Motor neuron (in vitro differentiated cells): ENCODE measurements at regions not wholly inside any gene's neighbourhood (a gene's known extent, or its start where the extent isn't known, plus 50 kb on each side); places are given as distances from the start of the nearest gene placed in this dataset.
A peak's percentile ranks its signal among the peaks of the same experiment; 100 is the strongest.

ENCODE experiments used
- ATAC-seq, 8 experiments: fragments of 200-7000 bp; cut with Tn5 transposase; replicated peaks in 6 of 8; 2 replicates each; pipeline ENCODE4 v1.8.0; 2021; ENCODE audit warnings: mild to moderate bottlenecking in 8 of 8, moderate library complexity in 8 of 8
- H3K27ac ChIP-seq, 2 donors: fragments of 250-450 bp; sonication (Bioruptor Pico); 2 replicates each; pipeline ENCODE4 v1.9.0; 2021; ENCODE audit warnings: antibody characterized with exemption in 2 of 2, mild to moderate bottlenecking in 2 of 2, moderate library complexity in 1 of 2
- H3K4me1 ChIP-seq, 2 donors: fragments of 250-450 bp; sonication (Bioruptor Pico); replicated peaks in 1 of 2; 2 replicates each; pipeline ENCODE4 v1.6.1; 2021; ENCODE audit warnings: antibody characterized with exemption in 2 of 2, mild to moderate bottlenecking in 2 of 2, moderate library complexity in 1 of 2
- H3K4me3 ChIP-seq, 5 donors: fragments of 250-450 bp; sonication (Bioruptor Pico); 2 replicates each; pipeline ENCODE4 v1.9.0; 2021; ENCODE audit warnings: antibody characterized with exemption in 5 of 5, mild to moderate bottlenecking in 5 of 5, moderate library complexity in 4 of 5
- WGBS, 10 experiments: fragments of 450-650 bp; shearing (Covaris generic); methylation state at CpG; one replicate each; pipeline ENCODE4 v1.0.0; 2022; 5-methylcytosine and 5-hydroxymethylcytosine counted together
- in situ Hi-C, 9 experiments: fragments of 400-800 bp; cut with MboI; loops; one replicate each; pipeline ENCODE4 v1.15.0; 2021; ENCODE audit warnings: low sequenced_read_pairs in 9 of 9, low pct_unique_long_range_greater_than_20kb in 2 of 9; ENCODE audit not compliant: unreplicated experiment in 9 of 9

DNA sequence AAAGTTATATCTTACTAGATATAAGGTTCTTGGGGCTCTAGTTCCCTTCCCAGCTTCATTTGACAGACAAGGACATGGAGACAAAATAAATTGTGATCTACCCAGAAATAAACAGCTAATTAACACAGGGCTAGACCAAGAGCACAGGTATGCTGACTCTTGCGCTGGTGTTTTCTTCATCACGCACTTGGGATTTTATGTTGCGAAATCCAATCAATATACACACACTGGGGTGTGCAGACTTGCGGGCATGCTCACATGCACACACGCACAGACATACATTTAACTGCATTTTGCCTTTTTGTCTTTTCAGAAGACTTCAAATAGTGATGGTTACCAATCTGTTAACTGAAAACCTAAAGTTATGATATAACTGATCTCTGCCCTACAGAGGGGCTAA is 91.2 kb downstream of the LRATD1 start:
- Histone ChIP-seq H3K4me3 (no peak overlapping the region), H3K4me1 (no peaks in the 10 kb centered on the region), H3K27ac (no peak overlapping the region)
- in situ Hi-C loops, result no loop called here
- ATAC-seq, result no peak
- WGBS, 10 experiments, result 0 to 94% (median 71%) methylated on average over 1 to 5 of the region's 5 CpGs; no CpG with 5 or more reads in 2 of the 10 experiments

DNA sequence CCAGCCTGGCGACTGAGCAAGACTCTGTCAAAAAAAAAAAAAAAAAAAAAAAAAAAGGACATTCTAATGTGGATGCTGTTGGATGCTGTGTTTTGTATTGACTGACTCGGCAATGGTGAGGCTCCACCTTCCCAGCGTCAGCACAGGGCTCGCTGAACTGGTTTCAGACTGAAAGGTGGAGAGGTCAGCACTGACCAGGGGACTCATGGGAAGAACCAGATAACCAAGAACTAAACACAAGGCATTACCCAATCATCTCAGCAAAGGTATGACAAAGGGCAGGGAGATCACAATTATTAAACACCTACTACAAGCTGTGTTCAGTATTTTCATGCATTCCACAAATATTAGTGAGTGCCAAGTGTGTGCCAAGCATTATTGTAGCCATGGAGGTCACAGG is 103.2 kb downstream of the LRATD1 start:
- WGBS, 10 experiments, result 0 to 100% (median 71%) methylated on average over 1 to 3 of the region's 4 CpGs; no CpG with 5 or more reads in 1 of the 10 experiments
- Histone ChIP-seq H3K4me1 (no peaks in the 10 kb centered on the region), H3K27ac (no peak overlapping the region), H3K4me3 (no peak overlapping the region)
- ATAC-seq, result no peak
- in situ Hi-C loops, result no loop called here

DNA sequence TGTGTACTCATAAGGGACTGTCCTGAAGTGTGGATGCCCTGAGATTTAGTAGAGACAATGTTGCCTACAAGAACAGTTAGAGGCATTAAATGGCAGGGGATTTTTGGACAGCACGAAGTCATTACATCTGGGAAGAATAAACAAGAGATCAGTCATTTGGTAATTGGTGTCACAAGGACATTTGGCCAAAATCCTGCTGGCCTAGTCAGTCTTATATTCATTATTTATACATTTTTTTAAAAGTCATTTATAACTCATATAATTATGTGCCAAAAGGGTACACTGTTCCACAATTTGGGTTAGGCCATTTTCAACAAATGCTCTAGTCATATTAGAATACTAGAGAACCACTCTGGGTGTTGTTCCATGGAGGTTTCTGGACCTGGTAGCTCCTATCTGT is 104.7 kb downstream of the LRATD1 start:
- Histone ChIP-seq H3K4me1 (no peaks in the 10 kb centered on the region), H3K4me3 (no peak overlapping the region), H3K27ac (no peak overlapping the region)
- no peak for ATAC-seq
- in situ Hi-C loops, result no loop called here
- WGBS, 10 experiments, result 0 to 80% (median 8%) methylated on average over 1 of the region's 1 CpG; no CpG with 5 or more reads in 6 of the 10 experiments

DNA sequence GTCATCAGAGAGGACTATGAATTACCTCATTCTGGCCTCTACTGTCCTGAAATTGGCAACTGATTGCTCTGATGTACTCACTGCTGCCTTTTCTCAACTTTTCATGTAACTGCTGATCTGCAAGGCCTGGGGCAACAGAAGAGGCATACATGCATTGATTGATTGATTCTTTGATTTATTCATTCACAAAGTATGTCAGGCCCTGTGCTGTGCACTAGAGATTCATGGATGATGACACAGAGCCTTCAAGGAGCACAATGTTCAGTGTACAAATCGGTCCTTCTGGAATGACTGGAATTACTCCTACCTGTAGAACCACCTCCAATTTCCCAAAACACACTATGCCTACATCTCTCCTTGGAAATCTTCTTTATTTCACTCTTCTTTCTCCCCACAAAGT is 111.3 kb downstream of the LRATD1 start:
- in situ Hi-C loops, result no loop called here
- Histone ChIP-seq H3K27ac (no peak overlapping the region), H3K4me1 (no peaks in the 10 kb centered on the region), H3K4me3 (no peak overlapping the region)
- WGBS, 10 experiments, result 14 to 100% (median 74%) methylated on average over 1 of the region's 1 CpG; no CpG with 5 or more reads in 4 of the 10 experiments
- ATAC-seq, result peak in 1 of 8 experiments; percentile 50

DNA sequence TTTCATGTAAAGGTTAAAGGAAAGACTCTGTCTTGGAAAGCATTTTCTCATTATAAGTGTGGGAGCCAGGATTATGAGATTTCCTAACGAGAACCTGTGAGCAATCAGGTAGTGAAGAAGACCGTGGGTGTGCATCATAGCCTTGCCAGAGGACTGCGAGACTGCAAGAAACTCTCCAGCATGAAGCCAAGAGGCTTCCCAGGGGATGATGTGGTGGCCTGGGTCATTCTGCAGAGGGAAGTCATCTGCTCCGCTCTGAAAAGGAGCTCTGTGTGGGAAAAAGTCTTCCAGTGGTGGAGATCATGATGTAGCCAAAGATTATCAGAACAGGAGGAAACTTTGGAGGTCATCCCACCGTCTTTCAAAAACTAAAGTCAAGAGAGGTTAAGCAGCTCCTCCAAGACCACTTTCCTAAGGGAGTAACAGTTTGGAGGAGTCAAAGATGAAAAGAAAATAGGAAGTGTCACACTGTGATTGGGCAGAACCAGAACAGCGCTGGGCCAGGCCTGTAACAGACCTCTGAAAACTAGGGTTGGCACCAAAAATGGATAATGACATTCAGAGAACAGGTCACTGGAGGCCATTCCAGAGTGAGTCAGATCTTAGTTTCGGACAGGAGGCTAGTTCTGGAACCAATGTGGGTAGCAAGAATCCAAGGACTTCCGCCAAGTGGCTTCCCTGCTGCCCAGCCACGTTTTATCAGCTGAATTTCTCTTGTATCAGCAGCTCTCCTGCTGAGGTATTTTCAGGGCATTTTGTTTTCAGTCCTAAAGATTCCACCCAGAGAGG is 113.0 kb downstream of the LRATD1 start:
- H3K4me1 ChIP-seq, result peaks cover 0 to 6% of the 10 kb centered on the region in 2 donors
- no peak overlapping the region for H3K27ac ChIP-seq
- no peak for ATAC-seq
- no peak overlapping the region for H3K4me3 ChIP-seq
- in situ Hi-C loops, result no loop called here
- WGBS, 10 experiments, result 0 to 100% (median 87%) methylated on average over 1 to 9 of the region's 9 CpGs

DNA sequence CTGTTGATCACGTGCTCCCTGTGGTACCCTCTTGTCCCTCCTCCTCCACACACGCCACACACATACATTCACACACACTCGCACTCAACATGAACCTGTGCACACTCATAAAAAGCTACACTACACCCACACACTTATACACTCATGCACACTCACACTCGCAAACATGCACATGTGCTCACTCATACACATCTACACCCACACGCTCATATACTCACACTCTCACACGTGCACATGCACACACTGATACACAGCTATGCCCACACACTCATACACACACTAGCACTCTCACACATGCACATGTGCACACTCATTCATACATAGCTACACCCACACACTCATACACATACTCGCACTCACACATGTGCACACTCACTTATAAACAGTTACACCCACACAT is 113.6 kb downstream of the LRATD1 start:
- H3K27ac ChIP-seq, result no peak overlapping the region
- ATAC-seq, result no peak
- in situ Hi-C loops, result no loop called here
- peaks cover 0 to 6% of the 10 kb centered on the region in 2 donors for H3K4me1 ChIP-seq
- WGBS, 10 experiments, result 67 to 98% (median 91%) methylated on average over 1 to 7 of the region's 7 CpGs; no CpG with 5 or more reads in 2 of the 10 experiments
- H3K4me3 ChIP-seq, result no peak overlapping the region

DNA sequence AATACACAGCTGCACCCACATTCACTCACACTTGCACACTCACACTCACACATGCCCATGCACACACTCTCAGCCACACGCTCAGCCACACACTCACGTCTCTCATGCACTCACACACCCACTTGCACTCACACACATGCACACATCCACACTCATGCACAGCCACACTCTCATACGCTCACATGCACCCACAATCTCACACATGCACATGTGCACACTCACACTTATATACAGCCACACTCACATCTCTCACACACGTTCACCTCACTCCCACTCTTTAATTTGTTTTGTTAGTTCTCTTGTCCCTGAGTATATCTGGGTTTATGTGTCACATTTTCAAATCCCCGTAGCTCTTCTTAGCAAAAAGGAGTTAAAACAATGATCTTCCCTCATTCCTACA is 114.9 kb downstream of the LRATD1 start:
- H3K4me1 ChIP-seq, result peaks cover 0 to 6% of the 10 kb centered on the region in 2 donors
- in situ Hi-C loops, result no loop called here
- no peak overlapping the region for H3K4me3 ChIP-seq
- 40 to 98% (median 77%) methylated on average over 1 to 5 of the region's 5 CpGs; no CpG with 5 or more reads in 2 of the 10 experiments for WGBS, 10 experiments
- no peak overlapping the region for H3K27ac ChIP-seq
- ATAC-seq, result no peak

DNA sequence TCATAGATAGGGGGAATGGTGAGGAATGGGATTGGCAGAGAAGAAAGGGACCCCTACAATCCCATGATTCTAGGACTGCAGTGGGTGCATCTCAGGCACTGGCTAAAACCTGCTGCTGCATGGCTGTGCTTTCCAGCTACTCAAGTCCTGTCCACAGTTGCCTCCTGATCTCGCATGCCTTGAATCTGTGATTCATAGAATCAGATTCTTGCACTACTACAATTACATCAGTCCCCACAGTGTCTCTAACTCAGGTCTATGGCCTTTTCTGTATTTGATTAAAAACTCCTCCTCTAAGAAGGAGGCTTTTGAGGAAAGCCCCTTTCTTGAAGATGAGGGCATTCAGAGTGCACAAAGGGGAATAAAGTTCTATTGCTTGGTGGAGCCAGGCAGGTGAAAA is 117.4 kb downstream of the LRATD1 start:
- 20 to 80% methylated on average over 1 of the region's 1 CpG; no CpG with 5 or more reads in 8 of the 10 experiments for WGBS, 10 experiments

DNA sequence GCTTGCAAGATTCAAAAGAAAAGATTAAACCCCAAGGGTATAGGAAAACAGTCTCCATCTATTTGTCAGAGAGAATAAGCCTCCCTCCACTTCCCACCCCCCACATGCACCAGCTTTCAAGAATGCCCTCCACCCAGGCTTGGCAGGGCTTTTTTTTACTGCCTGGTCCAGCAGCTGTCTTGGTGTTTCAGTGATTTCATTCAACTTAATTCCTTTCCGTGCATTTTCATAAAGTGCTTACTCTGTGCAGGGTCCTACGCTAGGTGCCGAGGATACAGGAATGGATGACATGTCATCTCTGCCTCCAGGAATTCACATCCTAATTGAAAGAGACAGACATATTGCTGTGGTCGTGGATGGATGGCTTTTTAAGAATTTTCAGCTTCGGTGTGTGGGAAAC is 117.9 kb downstream of the LRATD1 start:
- 4 to 100% (median 79%) methylated on average over 1 to 3 of the region's 5 CpGs; no CpG with 5 or more reads in 4 of the 10 experiments for WGBS, 10 experiments
- H3K27ac ChIP-seq, result no peak overlapping the region
- peak in 2 of 8 experiments; percentile 36 to 47 for ATAC-seq

More for the DNA sequence above, 117.4 kb downstream of the LRATD1 start:
- ATAC-seq, result peak in 1 of 8 experiments; percentile 21
- Histone ChIP-seq H3K4me3 (no peak overlapping the region), H3K4me1 (peaks cover 2 to 6% of the 10 kb centered on the region in 2 donors), H3K27ac (no peak overlapping the region)
- in situ Hi-C loops, result no loop called here

DNA sequence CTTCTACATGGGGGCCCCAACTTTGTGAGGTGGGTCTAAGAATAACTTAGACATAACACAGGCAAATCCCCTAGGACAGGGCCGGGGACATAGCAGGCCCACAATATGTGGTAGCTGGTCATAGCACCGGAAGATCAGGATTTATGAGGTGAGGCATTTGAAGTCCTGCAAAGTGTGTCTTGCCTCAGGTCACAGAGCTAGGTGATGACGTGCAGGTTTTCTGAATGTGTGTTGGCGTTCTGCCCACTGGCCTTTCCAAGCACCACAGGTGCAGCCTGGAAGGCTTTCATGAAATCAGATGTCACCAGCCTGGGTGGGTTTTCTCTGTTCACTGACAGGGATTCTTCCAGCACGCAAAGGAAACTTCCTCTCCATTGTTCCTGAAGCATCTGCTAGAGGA is 119.1 kb downstream of the LRATD1 start:
- ATAC-seq, result no peak
- no peak overlapping the region for H3K4me3 ChIP-seq
- WGBS, 10 experiments, result 40 to 95% (median 82%) methylated on average over 1 to 4 of the region's 5 CpGs; no CpG with 5 or more reads in 6 of the 10 experiments
- in situ Hi-C loops, result no loop called here
- no peak overlapping the region for H3K27ac ChIP-seq
- H3K4me1 ChIP-seq, result peaks cover 2 to 6% of the 10 kb centered on the region in 2 donors

More for the DNA sequence above, 117.9 kb downstream of the LRATD1 start:
- in situ Hi-C loops, result no loop called here
- no peak overlapping the region for H3K4me3 ChIP-seq
- H3K4me1 ChIP-seq, result peaks cover 2 to 6% of the 10 kb centered on the region in 2 donors

DNA sequence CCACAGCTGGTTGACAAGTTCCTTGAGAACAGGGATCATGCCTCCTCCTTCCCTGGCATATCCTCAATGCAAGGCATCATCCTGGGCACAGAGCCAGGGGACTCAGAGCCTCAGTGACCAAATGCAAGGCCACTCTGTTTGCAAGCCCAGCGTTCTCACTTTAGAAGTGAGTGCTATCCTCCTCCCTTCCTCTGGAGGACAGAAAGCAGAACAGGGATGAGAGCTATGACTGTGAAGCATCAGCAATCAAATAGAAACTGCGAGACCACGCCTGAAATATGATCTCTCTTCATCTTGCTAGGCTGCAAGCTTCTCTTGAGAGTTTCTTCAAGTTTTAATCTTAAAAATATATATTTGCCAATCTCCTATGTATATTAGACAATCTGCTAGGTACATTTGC is 119.8 kb downstream of the LRATD1 start:
- 0 to 100% (median 60%) methylated on average over 1 to 3 of the region's 3 CpGs; no CpG with 5 or more reads in 2 of the 10 experiments for WGBS, 10 experiments
- no peak overlapping the region for H3K27ac ChIP-seq

DNA sequence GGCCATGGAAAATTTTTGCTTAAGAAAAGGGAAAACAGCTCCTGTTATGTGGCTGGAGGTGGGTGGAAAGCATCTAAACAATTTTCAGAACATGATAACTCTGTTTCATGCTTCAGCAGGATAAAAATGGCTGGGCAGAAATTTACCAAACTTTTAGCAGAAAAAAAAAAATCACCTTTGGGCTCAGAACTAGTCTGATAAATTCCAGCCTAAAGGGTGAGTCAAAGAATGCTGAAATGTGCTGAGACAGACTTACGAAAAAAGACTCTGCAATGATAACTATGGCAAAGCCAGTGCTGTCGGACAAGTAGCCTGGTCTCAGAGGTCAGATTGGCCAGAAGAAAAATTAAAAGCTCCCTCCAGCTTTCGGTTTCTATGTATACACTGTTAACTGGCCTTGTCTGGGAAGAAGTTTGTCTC is 123.6 kb downstream of the LRATD1 start:
- peak in 1 of 8 experiments; percentile 19 for ATAC-seq
- Histone ChIP-seq H3K4me1 (peaks cover 2 to 5% of the 10 kb centered on the region in 2 donors), H3K27ac (no peak overlapping the region), H3K4me3 (no peak overlapping the region)
- WGBS, 10 experiments, result 0 to 100% (median 69%) methylated on average over 1 to 3 of the region's 3 CpGs; no CpG with 5 or more reads in 1 of the 10 experiments
- in situ Hi-C loops, result no loop called here

More for the DNA sequence above, 119.8 kb downstream of the LRATD1 start:
- Histone ChIP-seq H3K4me1 (peaks cover 2 to 6% of the 10 kb centered on the region in 2 donors), H3K4me3 (no peak overlapping the region)
- in situ Hi-C loops, result no loop called here
- peak in 2 of 8 experiments; percentile 57 to 66 for ATAC-seq

DNA sequence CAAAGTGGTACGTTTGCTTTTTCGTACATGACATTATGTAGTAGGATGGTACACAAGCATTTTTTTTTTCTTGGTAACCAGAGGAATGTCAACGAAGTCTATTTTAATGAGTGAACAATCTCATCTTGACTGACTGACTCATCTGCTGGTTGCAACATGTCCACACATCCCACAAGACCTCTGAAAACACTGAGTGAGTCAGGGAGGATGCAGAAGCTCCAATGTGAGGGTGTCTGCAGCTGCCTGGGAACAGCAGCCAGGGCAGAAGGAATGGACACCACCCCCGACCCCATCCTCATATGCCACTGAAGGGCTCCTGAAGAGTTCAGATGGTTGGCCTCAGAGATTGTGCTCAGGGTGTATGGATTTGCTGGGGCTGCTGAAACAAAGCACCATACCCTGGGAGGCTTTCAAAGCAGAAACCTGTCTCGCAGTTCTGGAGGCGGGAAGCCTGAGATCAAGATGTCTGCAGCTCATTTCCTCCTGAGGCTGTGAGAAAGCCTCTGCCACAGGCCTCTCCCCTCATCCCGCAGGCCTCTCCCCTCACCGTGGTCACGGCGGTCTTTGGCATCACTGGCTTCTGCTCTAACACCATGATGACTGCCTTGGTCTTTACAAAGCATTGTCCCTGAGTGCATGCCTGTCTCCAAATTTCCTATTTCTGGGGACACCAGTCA is 124.6 kb downstream of the LRATD1 start:
- Histone ChIP-seq H3K27ac (no peak overlapping the region), H3K4me1 (peaks cover 6 to 8% of the 10 kb centered on the region in 2 donors), H3K4me3 (no peak overlapping the region)
- 6 to 100% (median 85%) methylated on average over 2 to 5 of the region's 10 CpGs; no CpG with 5 or more reads in 3 of the 10 experiments for WGBS, 10 experiments
- ATAC-seq, result peak in 4 of 8 experiments; percentile 24 to 98 (median 81)
- in situ Hi-C loops, result no loop called here
